Erythroblast (primary cell): ENCODE measurements at regions not wholly inside any gene's neighbourhood (a gene's known extent, or its start where the extent isn't known, plus 50 kb on each side); places are given as distances from the start of the nearest gene placed in this dataset.

Experiments used
- GATA1 ChIP-seq: IDR thresholded peaks from 2 replicates; pipeline ENCODE4 v1.6.1; 2011; ENCODE audit warnings: low read depth, mild to moderate bottlenecking, control low read depth, low read length, moderate library complexity
- POLR2A ChIP-seq: IDR thresholded peaks from 2 replicates; pipeline ENCODE4 v1.6.1; 2011; ENCODE audit warnings: mild to moderate bottlenecking, low read length

GRCh38 chr1:95852483-95853070 lies 618.6 kb downstream of the RWDD3 start:
- no peak for TF ChIP-seq POLR2A
- no peak for TF ChIP-seq GATA1
